Neural cell (in vitro differentiated cells): ENCODE measurements at regions not wholly inside any gene's neighbourhood (a gene's known extent, or its start where the extent isn't known, plus 50 kb on each side); places are given as distances from the start of the nearest gene placed in this dataset.

Experiments
- H2AFZ ChIP-seq: fragments of 200-600, 300-800 bp; sonication (generic), shearing (Covaris generic); 2 replicates; pipeline ENCODE4 v1.6.0; 2014; ENCODE audit warnings: low read depth, mild to moderate bottlenecking, antibody characterized with exemption, low read length, moderate library complexity
- H3F3A ChIP-seq: fragments of 200-600 bp; shearing (Covaris generic); 2 replicates; pipeline ENCODE4 v1.6.1; 2016; ENCODE audit warnings: mild to moderate bottlenecking, moderate library complexity, mixed read lengths, antibody characterized with exemption, low read length; ENCODE audit not compliant: insufficient read depth, poor library complexity, severe bottlenecking
- H3K27ac ChIP-seq: fragments of 200-600, 300-800 bp; sonication (generic), shearing (Covaris generic); 2 replicates; pipeline ENCODE4 v1.5.1; 2014; ENCODE audit warnings: mild to moderate bottlenecking, low read length, moderate library complexity
- H3K27me3 ChIP-seq: fragments of 300-800, 200-600 bp; sonication (generic), shearing (Covaris generic); 2 replicates; pipeline ENCODE4 v1.6.0; 2014; ENCODE audit warnings: mild to moderate bottlenecking, low read depth, low read length, moderate library complexity; ENCODE audit not compliant: insufficient read depth
- H3K36me3 ChIP-seq: fragments of 300-800, 200-600 bp; sonication (generic), shearing (Covaris generic); 2 replicates; pipeline ENCODE4 v1.5.1; 2014; ENCODE audit warnings: mild to moderate bottlenecking, antibody characterized with exemption, low read length, moderate library complexity; ENCODE audit not compliant: insufficient read depth
- H3K4me2 ChIP-seq: fragments of 300-800, 200-600 bp; sonication (generic), shearing (Covaris generic); 2 replicates; pipeline ENCODE4 v1.6.0; 2014; ENCODE audit warnings: mild to moderate bottlenecking, low read length
- H3K4me3 ChIP-seq: fragments of 300-800, 200-600 bp; sonication (generic), shearing (Covaris generic); 2 replicates; pipeline ENCODE4 v1.5.1; 2014; ENCODE audit warnings: mild to moderate bottlenecking, low read length, moderate library complexity
- H3K79me2 ChIP-seq: fragments of 200-600 bp; shearing (Covaris generic); replicated peaks from 2 replicates; pipeline ENCODE4 v1.6.0; 2014; ENCODE audit warnings: mild to moderate bottlenecking, low read length, moderate library complexity; ENCODE audit not compliant: insufficient read depth
- H3K9ac ChIP-seq: fragments of 300-800, 200-600 bp; sonication (generic), shearing (Covaris generic); 2 replicates; pipeline ENCODE4 v1.6.1; 2016; ENCODE audit warnings: mild to moderate bottlenecking, low read length, mixed read lengths
- H3K9me2 ChIP-seq: fragments of 200-600 bp; shearing (Covaris generic); 2 replicates; pipeline ENCODE4 v1.6.1; 2016; ENCODE audit warnings: mild to moderate bottlenecking, low read length, mixed read lengths; ENCODE audit not compliant: insufficient read depth
- H3K9me3 ChIP-seq: fragments of 200-600, 300-800 bp; sonication (generic), shearing (Covaris generic); 2 replicates; pipeline ENCODE4 v1.6.1; 2016; ENCODE audit warnings: mild to moderate bottlenecking, mixed run types, low read length, moderate library complexity, mixed read lengths
- H4K20me1 ChIP-seq: fragments of 200-600 bp; shearing (Covaris generic); 2 replicates; pipeline ENCODE4 v1.6.1; 2016; ENCODE audit warnings: mild to moderate bottlenecking, mixed run types; ENCODE audit not compliant: insufficient read depth
- CTCF ChIP-seq: fragments of 450-650 bp; IDR thresholded peaks from 2 replicates; pipeline ENCODE4 v1.5.1; 2014; ENCODE audit warnings: antibody characterized with exemption, mild to moderate bottlenecking, moderate library complexity; ENCODE audit not compliant: poor library complexity, severe bottlenecking
- EP300 ChIP-seq: fragments of 450-650 bp; conservative IDR thresholded peaks from 2 replicates; pipeline ENCODE4 v1.6.1; 2014; ENCODE audit warnings: antibody characterized with exemption, mild to moderate bottlenecking, moderate library complexity; ENCODE audit not compliant: poor library complexity, severe bottlenecking
- EZH2 ChIP-seq: fragments of 200-600, 300-800 bp; shearing (Covaris generic), sonication (generic); IDR thresholded peaks from 2 replicates; pipeline ENCODE4 v1.6.1; 2014; ENCODE audit warnings: antibody characterized with exemption, low read length, borderline replicate concordance, mild to moderate bottlenecking; ENCODE audit not compliant: insufficient read depth, poor library complexity, severe bottlenecking
- MXI1 ChIP-seq: fragments of 450-650 bp; conservative IDR thresholded peaks from 2 replicates; pipeline ENCODE4 v1.6.1; 2014; ENCODE audit warnings: antibody characterized with exemption, mild to moderate bottlenecking; ENCODE audit not compliant: poor library complexity, severe bottlenecking
- POLR2AphosphoS5 ChIP-seq: IDR thresholded peaks from 2 replicates; pipeline ENCODE4 v1.6.1; 2012
- RAD21 ChIP-seq: fragments of 450-650 bp; conservative IDR thresholded peaks from 2 replicates; pipeline ENCODE4 v1.6.1; 2014; ENCODE audit warnings: antibody characterized with exemption, mild to moderate bottlenecking, moderate library complexity
- REST ChIP-seq: IDR thresholded peaks from 2 replicates; pipeline ENCODE4 v1.6.1; 2012; ENCODE audit warnings: borderline replicate concordance
- SMC3 ChIP-seq: fragments of 450-650 bp; conservative IDR thresholded peaks from 2 replicates; pipeline ENCODE4 v1.6.1; 2014; ENCODE audit warnings: antibody characterized with exemption, mild to moderate bottlenecking, moderate library complexity; ENCODE audit not compliant: poor library complexity
- TAF1 ChIP-seq: IDR thresholded peaks from 2 replicates; pipeline ENCODE4 v1.6.1; 2012; ENCODE audit warnings: low read depth

DNA sequence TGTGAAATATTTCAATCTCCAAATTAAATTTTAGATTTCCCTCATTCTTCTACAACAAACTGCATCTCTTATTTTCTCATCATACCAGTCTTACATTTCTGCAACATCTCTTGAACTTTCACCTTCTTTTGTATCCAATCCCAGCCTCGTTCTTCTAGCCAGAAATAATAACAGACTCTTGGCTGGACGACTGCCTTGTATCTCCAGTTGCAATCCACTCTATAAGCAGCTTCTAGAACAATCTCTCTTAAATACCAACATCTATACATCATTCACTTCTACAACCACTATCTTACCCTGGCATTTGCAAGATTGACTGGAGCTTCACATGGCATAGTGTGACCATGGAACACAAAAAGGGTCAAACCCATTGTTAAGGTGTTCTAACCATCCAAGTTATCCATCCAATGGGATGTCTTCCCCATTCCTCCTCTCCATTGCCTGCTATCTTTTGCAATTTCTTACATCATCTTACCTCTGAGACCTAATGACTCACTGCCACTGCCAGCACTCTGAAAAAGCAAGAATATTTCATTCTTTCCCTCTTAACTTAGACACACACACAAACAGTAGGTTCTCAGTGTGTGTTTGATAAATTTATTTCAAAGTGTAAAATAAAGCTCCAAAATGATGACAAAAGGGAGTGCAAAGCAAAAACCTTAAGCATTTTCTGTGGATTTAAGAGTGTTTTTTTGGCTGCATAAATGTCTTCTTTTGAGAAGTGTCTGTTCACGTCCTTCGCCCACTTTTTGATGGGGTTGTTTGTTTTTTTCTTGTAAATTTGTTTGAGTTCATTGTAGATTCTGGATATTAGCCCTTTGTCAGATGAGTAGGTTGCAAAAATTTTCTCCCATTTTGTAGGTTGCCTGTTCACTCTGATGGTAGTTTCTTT lies 145.6 kb downstream of the METTL4 start:
- Histone ChIP-seq H3F3A (no peaks in the 10 kb centered on the region), H3K9ac (no peak overlapping the region), H4K20me1 (no peaks in the 10 kb centered on the region), H3K4me3 (no peak overlapping the region), H3K27me3 (no peaks in the 10 kb centered on the region), H3K9me3 (peaks cover 6% of the 10 kb centered on the region), H3K4me2 (no peak overlapping the region), H3K27ac (no peak overlapping the region), H3K79me2 (no peaks in the 10 kb centered on the region), H3K36me3 (no peaks in the 10 kb centered on the region), H3K9me2 (no peaks in the 10 kb centered on the region), H2AFZ (no peak overlapping the region)
- no peak for TF ChIP-seq REST
- no peak for TF ChIP-seq EP300
- no peak for TF ChIP-seq EZH2
- TF ChIP-seq MXI1: no peak

DNA sequence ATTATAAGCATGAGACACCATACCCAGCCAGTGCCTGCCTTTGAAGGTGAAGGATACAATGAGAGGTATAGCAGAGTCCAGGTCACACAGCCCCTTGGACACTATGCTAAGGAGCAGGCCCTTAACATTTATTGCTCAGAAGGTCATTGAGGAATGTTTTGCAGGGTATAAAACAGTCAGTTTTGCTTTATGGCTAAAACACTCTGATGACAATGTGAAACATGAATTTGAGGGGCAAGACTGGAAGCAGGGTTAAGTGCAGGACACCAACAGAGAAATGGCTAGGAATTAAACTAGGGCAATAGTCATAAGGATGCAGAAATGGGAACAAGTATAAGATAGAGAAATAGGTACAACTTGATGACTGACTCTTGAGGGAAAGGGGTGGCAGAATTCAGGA lies 141.1 kb downstream of the METTL4 start:
- Histone ChIP-seq H3K9ac (no peak overlapping the region), H3K27ac (no peak overlapping the region), H3K9me3 (peaks cover 6% of the 10 kb centered on the region), H3K4me2 (no peak overlapping the region), H4K20me1 (no peaks in the 10 kb centered on the region), H3K4me3 (no peak overlapping the region), H3F3A (no peaks in the 10 kb centered on the region), H3K9me2 (no peaks in the 10 kb centered on the region), H3K36me3 (no peaks in the 10 kb centered on the region), H3K27me3 (no peaks in the 10 kb centered on the region), H3K79me2 (no peaks in the 10 kb centered on the region), H2AFZ (no peak overlapping the region)
- TF ChIP-seq EZH2 (no peak), TAF1 (no peak), SMC3 (no peak), EP300 (no peak), POLR2AphosphoS5 (no peak), RAD21 (no peak), MXI1 (no peak), REST (no peak), CTCF (no peak)
